HepG2 (cell line): ENCODE measurements at regions not wholly inside any gene's neighbourhood (a gene's known extent, or its start where the extent isn't known, plus 50 kb on each side); places are given as distances from the start of the nearest gene placed in this dataset.

ENCODE experiments used
- ATAC-seq: fragments of 200-7000 bp; cut with Tn5 transposase; 3 replicates; pipeline ENCODE4 v1.9.1; 2020; ENCODE audit warnings: mild to moderate bottlenecking, moderate library complexity
- BruUV-seq: library from RNA; stranded (reverse); fragments of 400-500 nt; replicated peaks from 2 replicates; lab custom pipeline; 2021; lab: Mats Ljungman, UMichigan
- CTCF ChIA-PET: fragments of 300-600 bp; formaldehyde crosslinking; extraction: SDS; loops from one replicate; lab custom pipeline; 2021; ENCODE audit warnings: low total read pairs, inconsistent platforms, low intra/inter-chr PET ratio; lab: Yijun Ruan, JAX
- POLR2A ChIA-PET: fragments of 350-600 bp; sonication (Branson Sonifier 250); formaldehyde crosslinking; loops from one replicate; lab custom pipeline; 2020; ENCODE audit warnings: antibody characterized with exemption, inconsistent platforms; lab: Yijun Ruan, JAX
- DNase-seq: peaks from one replicate; pipeline ENCODE4 v3.0.0-alpha.2; 2015; ENCODE audit warnings: low spot score
- FAIRE-seq: peaks from 3 replicates; lab custom pipeline; 2011; peaks lifted over from hg19 to GRCh38; lab: Jason Lieb, UNC
- H2AFZ ChIP-seq: one replicate; pipeline ENCODE4 v1.6.1; 2011; ENCODE audit warnings: low read length, inconsistent platforms
- H3K27ac ChIP-seq: fragments of 300-600 bp; 3 replicates; pipeline ENCODE4 v1.8.0; 2011; ENCODE audit warnings: mixed run types, mild to moderate bottlenecking, mixed read lengths, low read length, inconsistent platforms; ENCODE audit not compliant: insufficient read depth; ENCODE audit errors: extremely low read length
- H3K27me3 ChIP-seq, 2 experiments: fragments of 200-600 bp in 1 of 2; 2 replicates in 1 of 2; 3 replicates in 1 of 2; pipeline versions ENCODE4 v1.6.0 to v1.8.0; 2011; ENCODE audit warnings: low read length in 2 of 2, mild to moderate bottlenecking in 2 of 2, moderate library complexity in 2 of 2, inconsistent platforms in 1 of 2; ENCODE audit not compliant: insufficient read depth in 2 of 2, control insufficient read depth in 1 of 2
- H3K36me3 ChIP-seq, 2 experiments: fragments of 200-600 bp in 1 of 2; replicated peaks in 1 of 2; 2 replicates in 1 of 2; 3 replicates in 1 of 2; pipeline versions ENCODE4 v1.5.1 to v1.8.0; 2011; ENCODE audit warnings: low read length in 2 of 2, inconsistent platforms in 1 of 2; ENCODE audit not compliant: insufficient read depth in 2 of 2, control insufficient read depth in 1 of 2
- H3K4me1 ChIP-seq: 2 replicates; pipeline ENCODE4 v1.5.1; 2012; ENCODE audit warnings: low read length, inconsistent platforms; ENCODE audit not compliant: insufficient read depth
- H3K4me2 ChIP-seq: 2 replicates; pipeline ENCODE4 v1.6.0; 2011; ENCODE audit warnings: low read depth, low read length, inconsistent platforms
- H3K4me3 ChIP-seq, 3 experiments: fragments of 200-600 bp in 1 of 3; sonication (generic), shearing (Covaris generic) in 1 of 3; replicated peaks in 1 of 3; 2 replicates each; pipeline ENCODE4 v1.5.1; 2011 to 2016; ENCODE audit warnings: low read length in 3 of 3, inconsistent platforms in 2 of 3, low read depth in 2 of 3, mild to moderate bottlenecking in 2 of 3, control low read depth in 1 of 3, mixed read lengths in 1 of 3; ENCODE audit not compliant: insufficient read depth in 1 of 3
- H3K79me2 ChIP-seq: one replicate; pipeline ENCODE4 v1.6.1; 2011; ENCODE audit warnings: low read length, inconsistent platforms; ENCODE audit not compliant: insufficient read depth
- H3K9ac ChIP-seq: 2 replicates; pipeline ENCODE4 v1.6.0; 2011; ENCODE audit warnings: mild to moderate bottlenecking, low read depth, low read length, inconsistent platforms; ENCODE audit not compliant: insufficient read depth
- H3K9me3 ChIP-seq: 2 replicates; pipeline ENCODE4 v1.5.1; 2012; ENCODE audit warnings: mild to moderate bottlenecking, low read length
- H4K20me1 ChIP-seq: 2 replicates; pipeline ENCODE4 v1.6.0; 2011; ENCODE audit warnings: inconsistent platforms, mild to moderate bottlenecking, low read length, moderate library complexity; ENCODE audit not compliant: insufficient read depth
- AHDC1 ChIP-seq: sonication (generic); formaldehyde crosslinking; IDR thresholded peaks from 2 replicates; pipeline ENCODE4 v1.5.1; 2020; ENCODE audit warnings: mild to moderate bottlenecking, missing genetic modification reagents, borderline replicate concordance
- HMGA1 ChIP-seq: sonication (generic); formaldehyde crosslinking; conservative IDR thresholded peaks from 2 replicates; pipeline ENCODE4 v1.4.0; 2020; ENCODE audit warnings: missing genetic modification reagents
- MIER3 ChIP-seq: IDR thresholded peaks from 2 replicates; pipeline ENCODE4 v1.6.1; 2016; ENCODE audit warnings: missing compliant biosample characterization, borderline replicate concordance
- ZC3H4 ChIP-seq: sonication (generic); formaldehyde crosslinking; IDR thresholded peaks from 2 replicates; pipeline ENCODE4 v1.4.0; 2020; ENCODE audit warnings: missing genetic modification reagents, borderline replicate concordance
- ZNF557 ChIP-seq: sonication (generic); formaldehyde crosslinking; IDR thresholded peaks from 2 replicates; pipeline ENCODE4 v1.4.0; 2020; ENCODE audit warnings: missing genetic modification reagents
- WGBS: methylation state at CpG from one replicate; pipeline ENCODE4 v1.1.6; 2017; ENCODE audit warnings: low lambda C conversion rate; 5-methylcytosine and 5-hydroxymethylcytosine counted together
- in situ Hi-C: cut with HindIII; loops from 2 replicates; pipeline ENCODE4 v1.10.0; 2017; ENCODE audit warnings: low pct_unique_long_range_greater_than_20kb; ENCODE audit not compliant: extremely low pct_ligation_motif_present
- intact Hi-C: fragments of 100-400 bp; cut with micrococcal nuclease; formaldehyde crosslinking; loops from one replicate; pipeline ENCODE4 v1.10.0; 2022; ENCODE audit not compliant: unreplicated experiment

- POLR2A ChIA-PET, result no interaction called here
- TF ChIP-seq ZNF557 (CRISPR knock-in tag) (no peak), ZC3H4 (CRISPR knock-in tag) (no peak), HMGA1 (CRISPR knock-in tag) (no peak), AHDC1 (CRISPR knock-in tag) (no peak), MIER3 (CRISPR knock-in tag) (no peak)
- TF ChIP-seq, all 625 proteins: peak for 0
- Histone ChIP-seq H3K9ac (no peak overlapping the region), H3K27me3 (no peaks in the 10 kb centered on the region), H3K4me1 (no peaks in the 10 kb centered on the region), H2AFZ (no peak overlapping the region), H4K20me1 (no peaks in the 10 kb centered on the region), H3K27ac (no peak overlapping the region), H3K79me2 (no peaks in the 10 kb centered on the region), H3K4me3 (no peak overlapping the region), H3K36me3 (no peaks in the 10 kb centered on the region), H3K4me2 (no peak overlapping the region), H3K9me3 (peaks cover 64% of the 10 kb centered on the region)
- 21% methylated on average over 2 of the region's 2 CpGs for WGBS
- CTCF ChIA-PET, result no interaction called here
- in situ Hi-C loops (no loop called here), intact Hi-C loops (no loop called here)
- DNase-seq (no peak), ATAC-seq (no peak), FAIRE-seq (no peak)
- BruUV-seq, result no TSS peak
These were observed 1141.0 kb upstream of the PRR20A start for GRCh38 chr13:55999709-56000108.
